Ascending aorta (tissue), 2 donors: ENCODE measurements at regions not wholly inside any gene's neighbourhood (a gene's known extent, or its start where the extent isn't known, plus 50 kb on each side); places are given as distances from the start of the nearest gene placed in this dataset.

Experiments used
- DNase-seq, 2 donors: peaks; one replicate each; pipeline ENCODE4 v3.0.0-alpha.2; 2019; ENCODE audit warnings: low spot score in 2 of 2
- H3K27ac ChIP-seq, 2 donors: fragments of 200-600 bp; sonication (generic); one replicate each; pipeline ENCODE4 v1.5.1; 2016 to 2017; ENCODE audit warnings: mild to moderate bottlenecking in 1 of 2
- H3K27me3 ChIP-seq: fragments of 200-600 bp; sonication (generic); one replicate; pipeline ENCODE4 v1.5.1; 2017
- H3K36me3 ChIP-seq, 2 donors: fragments of 200-600 bp; sonication (generic); one replicate each; pipeline ENCODE4 v1.5.1; 2016
- H3K4me1 ChIP-seq, 2 donors: fragments of 200-600 bp; sonication (generic); one replicate each; pipeline ENCODE4 v1.5.1; 2016 to 2017; ENCODE audit warnings: mild to moderate bottlenecking in 1 of 2
- H3K4me3 ChIP-seq, 2 donors: fragments of 200-600 bp; sonication (generic); one replicate each; pipeline ENCODE4 v1.5.1; 2016 to 2017; ENCODE audit warnings: mild to moderate bottlenecking in 1 of 2
- H3K9me3 ChIP-seq, 2 donors: fragments of 200-600 bp; sonication (generic); one replicate each; pipeline ENCODE4 v1.5.1; 2016
- CTCF ChIP-seq, 3 experiments: fragments of 200-600 bp in 2 of 3; fragments of 450-650 bp in 1 of 3; sonication (generic) in 2 of 3; IDR thresholded peaks; one replicate each; pipeline ENCODE4 v1.5.1; 2016 to 2019; ENCODE audit warnings: antibody characterized with exemption in 3 of 3, mild to moderate bottlenecking in 1 of 3, moderate library complexity in 1 of 3
- intact Hi-C: fragments of 100-400 bp; cut with DNase I; formaldehyde crosslinking; loops from one replicate; pipeline ENCODE4 v1.15.1; 2023

- DNase-seq = no peak
- no peak overlapping the region for H3K27ac ChIP-seq
Observed at GRCh38 chr21:17414766-17415165, 98.1 kb upstream of the CXADR start.

GRCh38 chr21:17416139-17416538, 96.7 kb upstream of the CXADR start:
- H3K27ac ChIP-seq = no peak overlapping the region

More at GRCh38 chr21:17414766-17415165, 98.1 kb upstream of the CXADR start:
- H3K4me3 ChIP-seq = no peak overlapping the region
- TF ChIP-seq CTCF (IDR thresholded peaks at IDR 0.05) = no peak
- no peaks in the 10 kb centered on the region for H3K27me3 ChIP-seq
- H3K9me3 ChIP-seq = no peaks in the 10 kb centered on the region
- no peaks in the 10 kb centered on the region for H3K36me3 ChIP-seq
- intact Hi-C loops = no loop called here
- no peaks in the 10 kb centered on the region for H3K4me1 ChIP-seq

GRCh38 chr21:17422931-17423330, 89.9 kb upstream of the CXADR start:
- Histone ChIP-seq H3K27me3 (no peaks in the 10 kb centered on the region), H3K27ac (no peak overlapping the region), H3K36me3 (no peaks in the 10 kb centered on the region), H3K4me3 (no peak overlapping the region), H3K9me3 (no peaks in the 10 kb centered on the region), H3K4me1 (no peaks in the 10 kb centered on the region)
- no peak for DNase-seq
- no peak for TF ChIP-seq CTCF (IDR thresholded peaks at IDR 0.05)
- intact Hi-C loops = no loop called here

More at GRCh38 chr21:17416139-17416538, 96.7 kb upstream of the CXADR start:
- no peaks in the 10 kb centered on the region for H3K27me3 ChIP-seq
- no peaks in the 10 kb centered on the region for H3K36me3 ChIP-seq
- no peak overlapping the region for H3K4me3 ChIP-seq
- H3K4me1 ChIP-seq = no peaks in the 10 kb centered on the region
- intact Hi-C loops = no loop called here
- no peak for TF ChIP-seq CTCF (IDR thresholded peaks at IDR 0.05)
- H3K9me3 ChIP-seq = no peaks in the 10 kb centered on the region
- no peak for DNase-seq

GRCh38 chr21:17427157-17427556, 85.7 kb upstream of the CXADR start:
- Histone ChIP-seq H3K4me1 (no peaks in the 10 kb centered on the region), H3K27me3 (no peaks in the 10 kb centered on the region), H3K27ac (no peak overlapping the region), H3K36me3 (no peaks in the 10 kb centered on the region), H3K4me3 (no peak overlapping the region), H3K9me3 (no peaks in the 10 kb centered on the region)
- intact Hi-C loops = no loop called here
- no peak for TF ChIP-seq CTCF (IDR thresholded peaks at IDR 0.05)
- DNase-seq = no peak

GRCh38 chr21:17427831-17428483, 84.9 kb upstream of the CXADR start:
- no peaks in the 10 kb centered on the region for H3K27me3 ChIP-seq
- no peak overlapping the region for H3K4me3 ChIP-seq
- no peak overlapping the region for H3K27ac ChIP-seq
- no peak for DNase-seq
- H3K36me3 ChIP-seq = no peaks in the 10 kb centered on the region
- TF ChIP-seq CTCF (IDR thresholded peaks at IDR 0.05) = no peak
- H3K4me1 ChIP-seq = no peaks in the 10 kb centered on the region
- intact Hi-C loops = no loop called here
- H3K9me3 ChIP-seq = no peaks in the 10 kb centered on the region

- TF ChIP-seq CTCF (IDR thresholded peaks at IDR 0.05) = no peak
- Histone ChIP-seq H3K36me3 (no peaks in the 10 kb centered on the region), H3K4me1 (no peaks in the 10 kb centered on the region), H3K9me3 (no peaks in the 10 kb centered on the region), H3K27ac (no peak overlapping the region), H3K27me3 (no peaks in the 10 kb centered on the region), H3K4me3 (no peak overlapping the region)
- intact Hi-C loops = no loop called here
- no peak for DNase-seq
Observed at GRCh38 chr21:17428484-17428869, 84.4 kb upstream of the CXADR start.
